H9 (cell line): ENCODE measurements at regions not wholly inside any gene's neighbourhood (a gene's known extent, or its start where the extent isn't known, plus 50 kb on each side); places are given as distances from the start of the nearest gene placed in this dataset.

ENCODE experiments used
- DNase-seq: peaks from one replicate; pipeline ENCODE4 v3.0.0-alpha.2; 2017
- H2AFZ ChIP-seq: one replicate; pipeline ENCODE4 v1.6.1; 2013; ENCODE audit warnings: mild to moderate bottlenecking, low read length, control low read depth, moderate library complexity
- H2AK5ac ChIP-seq: 2 replicates; pipeline ENCODE4 v1.6.1; 2013; ENCODE audit warnings: low read length, control low read depth, mixed read lengths; ENCODE audit not compliant: insufficient read length
- H2BK120ac ChIP-seq: one replicate; pipeline ENCODE4 v1.6.1; 2013; ENCODE audit warnings: low read depth, mild to moderate bottlenecking, low read length, control low read depth, inconsistent platforms; ENCODE audit not compliant: poor library complexity, severe bottlenecking
- H2BK12ac ChIP-seq: 2 replicates; pipeline ENCODE4 v1.6.1; 2013; ENCODE audit warnings: low read length, control low read depth, mixed read lengths, low read depth; ENCODE audit not compliant: insufficient read length
- H2BK15ac ChIP-seq: 2 replicates; pipeline ENCODE4 v1.6.1; 2013; ENCODE audit warnings: low read depth, low read length, control low read depth
- H2BK20ac ChIP-seq: one replicate; pipeline ENCODE4 v1.6.1; 2013; ENCODE audit warnings: low read depth, mild to moderate bottlenecking, low read length, control low read depth, inconsistent platforms; ENCODE audit not compliant: poor library complexity, severe bottlenecking
- H2BK5ac ChIP-seq: 2 replicates; pipeline ENCODE4 v1.6.1; 2013; ENCODE audit warnings: low read length, control low read depth, mixed read lengths; ENCODE audit not compliant: insufficient read length
- H3K14ac ChIP-seq: 2 replicates; pipeline ENCODE4 v1.6.1; 2013; ENCODE audit warnings: low read length, control low read depth; ENCODE audit not compliant: insufficient read depth
- H3K18ac ChIP-seq: 2 replicates; pipeline ENCODE4 v1.6.1; 2013; ENCODE audit warnings: low read depth, mild to moderate bottlenecking, mixed read lengths, low read length, control low read depth; ENCODE audit not compliant: insufficient read length
- H3K23ac ChIP-seq: 2 replicates; pipeline ENCODE4 v1.6.1; 2013; ENCODE audit warnings: low read length, control low read depth, mixed read lengths, low read depth; ENCODE audit not compliant: insufficient read length
- H3K23me2 ChIP-seq: 2 replicates; pipeline ENCODE4 v1.6.1; 2013; ENCODE audit warnings: low read depth, mild to moderate bottlenecking, mixed read lengths, low read length, control low read depth; ENCODE audit not compliant: insufficient read length, poor library complexity, severe bottlenecking
- H3K27ac ChIP-seq: 2 replicates; pipeline ENCODE4 v1.5.1; 2013; ENCODE audit warnings: low read length, control low read depth, mixed read lengths, low read depth; ENCODE audit not compliant: insufficient read length
- H3K27me3 ChIP-seq: 2 replicates; pipeline ENCODE4 v1.6.1; 2013; ENCODE audit warnings: low read length, control low read depth, inconsistent platforms; ENCODE audit not compliant: insufficient read depth
- H3K4ac ChIP-seq: 2 replicates; pipeline ENCODE4 v1.6.1; 2013; ENCODE audit warnings: low read depth, mild to moderate bottlenecking, control low read depth, inconsistent platforms, low read length, moderate library complexity
- H3K4me1 ChIP-seq: 2 replicates; pipeline ENCODE4 v1.6.1; 2013; ENCODE audit warnings: low read length, control low read depth, inconsistent platforms; ENCODE audit not compliant: insufficient read depth
- H3K4me2 ChIP-seq: 2 replicates; pipeline ENCODE4 v1.6.1; 2013; ENCODE audit warnings: low read length, control low read depth, mixed read lengths; ENCODE audit not compliant: insufficient read length, insufficient read depth
- H3K56ac ChIP-seq: 2 replicates; pipeline ENCODE4 v1.6.1; 2013; ENCODE audit warnings: low read depth, mild to moderate bottlenecking, mixed read lengths, low read length, control low read depth; ENCODE audit not compliant: insufficient read length
- H3K79me1 ChIP-seq: 2 replicates; pipeline ENCODE4 v1.6.1; 2013; ENCODE audit warnings: low read depth, mild to moderate bottlenecking, moderate library complexity, low read length, control low read depth, inconsistent platforms; ENCODE audit not compliant: insufficient read depth, poor library complexity, severe bottlenecking
- H3K79me2 ChIP-seq: 2 replicates; pipeline ENCODE4 v1.6.1; 2013; ENCODE audit warnings: low read length, control low read depth, inconsistent platforms; ENCODE audit not compliant: insufficient read depth
- H3K9ac ChIP-seq: 2 replicates; pipeline ENCODE4 v1.6.1; 2013; ENCODE audit warnings: low read length, control low read depth, mixed read lengths; ENCODE audit not compliant: insufficient read length; ENCODE audit errors: extremely low read depth
- H3K9me3 ChIP-seq: one replicate; pipeline ENCODE4 v1.6.1; 2013; ENCODE audit warnings: low read depth, low read length, inconsistent platforms; ENCODE audit not compliant: control insufficient read depth
- H3T11ph ChIP-seq: one replicate; pipeline ENCODE4 v1.6.1; 2013; ENCODE audit warnings: mild to moderate bottlenecking, low read length, control low read depth, inconsistent platforms
- H4K20me1 ChIP-seq: one replicate; pipeline ENCODE4 v1.6.1; 2013; ENCODE audit not compliant: control insufficient read depth, insufficient read length, insufficient read depth
- H4K5ac ChIP-seq: 2 replicates; pipeline ENCODE4 v1.6.1; 2013; ENCODE audit warnings: low read depth, mild to moderate bottlenecking, mixed read lengths, low read length, control low read depth; ENCODE audit not compliant: insufficient read length
- H4K8ac ChIP-seq: replicated peaks from 2 replicates; pipeline ENCODE4 v1.6.1; 2013; ENCODE audit warnings: low read length, control low read depth, mixed read lengths, low read depth; ENCODE audit not compliant: insufficient read length
- H4K91ac ChIP-seq: 2 replicates; pipeline ENCODE4 v1.6.1; 2013; ENCODE audit warnings: low read depth, mild to moderate bottlenecking, moderate library complexity, mixed read lengths, low read length, control low read depth; ENCODE audit not compliant: insufficient read length
- H3K27ac Mint-ChIP-seq, 3 experiments: 2 replicates in 2 of 3; 3 replicates in 1 of 3; pipeline ENCODE4 v1.8.0; 2020 to 2021; ENCODE audit warnings: mixed read lengths in 3 of 3, mild to moderate bottlenecking in 1 of 3, moderate library complexity in 1 of 3
- H3K27me3 Mint-ChIP-seq: 2 replicates; pipeline ENCODE4 v1.8.0; 2021; ENCODE audit warnings: low read depth, mild to moderate bottlenecking, moderate library complexity, mixed read lengths
- H3K36me3 Mint-ChIP-seq, 3 experiments: 2 replicates in 2 of 3; 3 replicates in 1 of 3; pipeline ENCODE4 v1.8.0; 2020 to 2021; ENCODE audit warnings: low read depth in 3 of 3, mixed read lengths in 3 of 3; ENCODE audit not compliant: insufficient read depth in 1 of 3
- H3K4me1 Mint-ChIP-seq, 2 experiments: 2 replicates each; pipeline ENCODE4 v1.8.0; 2020; ENCODE audit warnings: mixed read lengths in 2 of 2
- H3K4me3 Mint-ChIP-seq, 2 experiments: 2 replicates in 1 of 2; 3 replicates in 1 of 2; pipeline ENCODE4 v1.8.0; 2020 to 2021; ENCODE audit warnings: mild to moderate bottlenecking in 2 of 2, mixed read lengths in 2 of 2, moderate library complexity in 1 of 2
- H3K9me3 Mint-ChIP-seq, 2 experiments: 2 replicates in 1 of 2; 3 replicates in 1 of 2; pipeline ENCODE4 v1.8.0; 2020; ENCODE audit warnings: mild to moderate bottlenecking in 2 of 2, mixed read lengths in 2 of 2, moderate library complexity in 1 of 2
- CTCF ChIP-seq: fragments of 200-600 bp; sonication (generic); conservative IDR thresholded peaks from 3 replicates; pipeline ENCODE4 v1.8.0; 2021; ENCODE audit warnings: antibody characterized with exemption, mild to moderate bottlenecking
- WGBS: extraction: QIAGEN DNeasy Blood & Tissue Kit; methylation state at CpG from one replicate; pipeline ENCODE4 v1.1.7; 2013; ENCODE audit warnings: missing lambda C conversion rate, low lambda C conversion rate, mixed read lengths; ENCODE audit not compliant: insufficient read length; ENCODE audit errors: extremely low coverage; 5-methylcytosine and 5-hydroxymethylcytosine counted together

GRCh38 chr4:38568768-38569167 is 95.2 kb upstream of the KLF3 start:
- no peak for TF ChIP-seq CTCF
- H3K27ac ChIP-seq, result no peak overlapping the region
- H3K79me1 ChIP-seq, result no peaks in the 10 kb centered on the region
- H3K4me3 Mint-ChIP-seq, result no peak overlapping the region
- no peak overlapping the region for H3K9ac ChIP-seq
- H2AFZ ChIP-seq, result no peak overlapping the region
- no peaks in the 10 kb centered on the region for H3K27me3 ChIP-seq
- no peak overlapping the region for H2BK15ac ChIP-seq
- no peak overlapping the region for H3K27ac Mint-ChIP-seq
- H4K5ac ChIP-seq, result no peak overlapping the region
- no peak overlapping the region for H2BK5ac ChIP-seq
- DNase-seq, result no peak
- no peaks in the 10 kb centered on the region for H3K36me3 Mint-ChIP-seq
- no peaks in the 10 kb centered on the region for H3K9me3 Mint-ChIP-seq
- H3K23me2 ChIP-seq, result no peaks in the 10 kb centered on the region
- H2BK12ac ChIP-seq, result no peak overlapping the region
- H4K8ac ChIP-seq, result no peak overlapping the region
- no peaks in the 10 kb centered on the region for H3K79me2 ChIP-seq
- peaks cover 4% of the 10 kb centered on the region for H3K9me3 ChIP-seq
- no peak overlapping the region for H2BK20ac ChIP-seq
- no CpG with 5 or more reads among the region's 3 CpGs for WGBS
- H3T11ph ChIP-seq, result no peak overlapping the region
- H3K4ac ChIP-seq, result no peak overlapping the region
- no peaks in the 10 kb centered on the region for H3K4me1 Mint-ChIP-seq
- no peaks in the 10 kb centered on the region; the same call in none of the 2 replicates for H3K27me3 Mint-ChIP-seq
- H4K91ac ChIP-seq, result no peak overlapping the region
- H4K20me1 ChIP-seq, result no peaks in the 10 kb centered on the region
- no peak overlapping the region for H2BK120ac ChIP-seq
- no peak overlapping the region for H3K14ac ChIP-seq
- no peak overlapping the region for H3K18ac ChIP-seq
- no peak overlapping the region for H3K4me2 ChIP-seq
- no peak overlapping the region for H2AK5ac ChIP-seq
- H3K4me1 ChIP-seq, result no peaks in the 10 kb centered on the region
- no peak overlapping the region for H3K56ac ChIP-seq
- no peak overlapping the region for H3K23ac ChIP-seq
